Endothelial cell of umbilical vein (primary cell): ENCODE measurements at regions not wholly inside any gene's neighbourhood (a gene's known extent, or its start where the extent isn't known, plus 50 kb on each side); places are given as distances from the start of the nearest gene placed in this dataset.

Experiments
- BruUV-seq: library from RNA; stranded (reverse); fragments of 400-500 nt; replicated peaks from 2 replicates; lab custom pipeline; 2021; lab: Mats Ljungman, UMichigan
- CTCF ChIA-PET: fragments of 300-600, 350-600 bp; sonication (Branson Sonifier 250); formaldehyde crosslinking; loops from one replicate; lab custom pipeline; 2021; ENCODE audit warnings: antibody characterized with exemption, inconsistent platforms; lab: Charles Lee
- POLR2A ChIA-PET: fragments of 300-600, 350-600 bp; sonication (Branson Sonifier 250); formaldehyde crosslinking; loops from one replicate; lab custom pipeline; 2021; ENCODE audit warnings: antibody characterized with exemption, inconsistent platforms; lab: Charles Lee
- DNase-seq: peaks from one replicate; pipeline ENCODE4 v3.0.0-alpha.2; 2011; ENCODE audit warnings: low read depth, low spot score
- FAIRE-seq: peaks from 2 replicates; lab custom pipeline; 2011; peaks lifted over from hg19 to GRCh38; lab: Jason Lieb, UNC
- H2AFZ ChIP-seq: 2 replicates; pipeline ENCODE4 v1.6.0; 2012; ENCODE audit warnings: low read depth, low read length, control low read depth, inconsistent platforms
- H3K27ac ChIP-seq: 2 replicates; pipeline ENCODE4 v1.5.1; 2011; ENCODE audit warnings: low read depth, mild to moderate bottlenecking, control low read depth, low read length, moderate library complexity; ENCODE audit not compliant: insufficient read depth
- H3K27me3 ChIP-seq, 2 experiments: 2 replicates each; pipeline versions ENCODE4 v1.6.0 to v1.6.1; 2011; ENCODE audit warnings: low read length in 2 of 2, mixed read lengths in 1 of 2; ENCODE audit not compliant: control insufficient read depth in 2 of 2, insufficient read depth in 2 of 2
- H3K36me3 ChIP-seq, 2 experiments: 2 replicates in 1 of 2; 3 replicates in 1 of 2; pipeline ENCODE4 v1.5.1; 2011; ENCODE audit warnings: low read length in 2 of 2, mild to moderate bottlenecking in 1 of 2, moderate library complexity in 1 of 2; ENCODE audit not compliant: control insufficient read depth in 2 of 2, insufficient read depth in 2 of 2; ENCODE audit errors: extremely low read depth in 1 of 2
- H3K4me1 ChIP-seq: 3 replicates; pipeline ENCODE4 v1.5.1; 2011; ENCODE audit warnings: mild to moderate bottlenecking, low read length; ENCODE audit not compliant: control insufficient read depth, insufficient read depth; ENCODE audit errors: extremely low read depth
- H3K4me2 ChIP-seq: 2 replicates; pipeline ENCODE4 v1.6.1; 2011; ENCODE audit warnings: low read length, control low read depth, mixed read lengths; ENCODE audit not compliant: insufficient read depth
- H3K4me3 ChIP-seq, 3 experiments: fragments of 200-600 bp in 1 of 3; sonication (generic), shearing (Covaris generic) in 1 of 3; replicated peaks in 1 of 3; 2 replicates each; pipeline ENCODE4 v1.5.1; 2011 to 2016; ENCODE audit warnings: control low read depth in 3 of 3, low read length in 3 of 3, mild to moderate bottlenecking in 2 of 3, inconsistent platforms in 1 of 3, low read depth in 1 of 3, moderate library complexity in 1 of 3; ENCODE audit not compliant: insufficient read depth in 1 of 3
- H3K79me2 ChIP-seq: 2 replicates; pipeline ENCODE4 v1.6.0; 2012; ENCODE audit warnings: low read length, inconsistent platforms; ENCODE audit not compliant: control insufficient read depth, insufficient read depth
- H3K9ac ChIP-seq: replicated peaks from 2 replicates; pipeline ENCODE3; 2011; ENCODE audit warnings: low read length, control low read depth; ENCODE audit not compliant: insufficient read depth; ENCODE audit errors: extremely low read depth
- H3K9me1 ChIP-seq: replicated peaks from 3 replicates; pipeline ENCODE4 v1.6.0; 2011; ENCODE audit warnings: mild to moderate bottlenecking, low read length; ENCODE audit not compliant: control insufficient read depth, insufficient read depth; ENCODE audit errors: extremely low read depth
- H3K9me3 ChIP-seq: replicated peaks from 2 replicates; pipeline ENCODE4 v1.5.1; 2012; ENCODE audit warnings: low read length, inconsistent platforms; ENCODE audit not compliant: control insufficient read depth, insufficient read depth
- H4K20me1 ChIP-seq: replicated peaks from 2 replicates; pipeline ENCODE3; 2011; ENCODE audit warnings: mild to moderate bottlenecking, low read length; ENCODE audit not compliant: control insufficient read depth, insufficient read depth; ENCODE audit errors: extremely low read depth
- EZH2 ChIP-seq: IDR thresholded peaks from 2 replicates; pipeline ENCODE4 v1.6.1; 2012; ENCODE audit warnings: borderline replicate concordance, low read depth, mild to moderate bottlenecking, moderate library complexity, low read length, inconsistent platforms; ENCODE audit not compliant: severe bottlenecking
- FOS ChIP-seq: IDR thresholded peaks from 2 replicates; pipeline ENCODE4 v1.6.1; 2011; ENCODE audit warnings: mild to moderate bottlenecking, low read length, moderate library complexity, borderline replicate concordance; ENCODE audit not compliant: insufficient read depth
- GATA2 ChIP-seq: IDR thresholded peaks from 2 replicates; pipeline ENCODE4 v1.7.0; 2011; ENCODE audit warnings: low read depth, mild to moderate bottlenecking, moderate library complexity, mixed read lengths, low read length; ENCODE audit not compliant: insufficient read length, insufficient read depth
- JUN ChIP-seq: IDR thresholded peaks from 2 replicates; pipeline ENCODE4 v1.6.1; 2011; ENCODE audit warnings: borderline replicate concordance, low read depth; ENCODE audit not compliant: insufficient read length, insufficient read depth
- MAX ChIP-seq: IDR thresholded peaks from 2 replicates; pipeline ENCODE4 v1.6.1; 2011; ENCODE audit not compliant: insufficient read depth, insufficient read length
- MYC ChIP-seq: IDR thresholded peaks from one replicate; pipeline ENCODE4 v1.6.1; 2011; ENCODE audit warnings: mild to moderate bottlenecking, low read depth, low read length
- POLR2A ChIP-seq: IDR thresholded peaks from 2 replicates; pipeline ENCODE4 v1.6.1; 2012; ENCODE audit warnings: low read depth, mild to moderate bottlenecking, control low read depth, low read length
- POLR2AphosphoS5 ChIP-seq: IDR thresholded peaks from 2 replicates; pipeline ENCODE4 v1.6.1; 2012; ENCODE audit warnings: low read depth, mild to moderate bottlenecking, control low read depth, low read length, moderate library complexity; ENCODE audit not compliant: insufficient read depth
- dilution Hi-C: fragments of 300-500 bp; cut with MboI; formaldehyde crosslinking; loops from one replicate; pipeline ENCODE4 v1.15.0; 2019; ENCODE audit warnings: low sequenced_read_pairs; ENCODE audit not compliant: extremely low pct_ligation_motif_present
- intact Hi-C: fragments of 100-400 bp; cut with micrococcal nuclease; formaldehyde crosslinking; loops from one replicate; pipeline ENCODE4 v1.10.0; 2022
- TF ChIP-seq, protein P1 (sequence below), 2 donors: IDR thresholded peaks; 1 replicate in 1 of 2; 2 replicates in 1 of 2; pipeline ENCODE4 v1.5.1; 2011; ENCODE audit warnings: low read length in 2 of 2, mild to moderate bottlenecking in 2 of 2, moderate library complexity in 2 of 2, control low read depth in 1 of 2, inconsistent platforms in 1 of 2, low read depth in 1 of 2; ENCODE audit not compliant: insufficient read depth in 1 of 2; ENCODE audit errors: extremely low read depth in 1 of 2

DNA sequence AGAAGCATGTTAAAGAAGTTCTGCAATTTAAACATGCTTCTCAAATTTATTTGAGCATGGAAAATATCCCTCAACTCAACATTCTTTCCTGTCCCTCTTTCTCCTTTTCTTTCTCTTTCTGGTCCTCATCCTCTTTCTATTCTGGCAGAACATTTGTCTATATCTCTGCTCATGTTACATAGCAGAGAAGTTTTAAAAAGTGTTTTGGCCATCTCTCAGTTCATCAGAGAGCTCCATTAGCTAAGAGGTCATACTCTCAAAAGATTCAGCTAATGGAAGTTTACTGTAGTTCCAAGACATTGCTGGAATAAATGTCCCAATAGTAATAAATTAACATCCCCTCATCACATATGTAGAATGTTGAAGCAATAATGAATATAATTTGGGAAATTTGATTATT is 53.5 kb downstream of the XCL2 start:
- Histone ChIP-seq H2AFZ (no peak overlapping the region), H3K79me2 (no peaks in the 10 kb centered on the region), H3K36me3 (no peaks in the 10 kb centered on the region), H3K27me3 (no peaks in the 10 kb centered on the region), H3K4me2 (no peak overlapping the region), H3K9me1 (no peaks in the 10 kb centered on the region), H3K4me1 (no peaks in the 10 kb centered on the region), H3K9ac (no peak overlapping the region), H4K20me1 (no peaks in the 10 kb centered on the region), H3K4me3 (no peak overlapping the region), H3K27ac (no peak overlapping the region), H3K9me3 (no peaks in the 10 kb centered on the region)
- BruUV-seq = no TSS peak
- ChIA-PET CTCF (no interaction called here), POLR2A (no interaction called here)
- FAIRE-seq (no peak), DNase-seq (no peak)
- dilution Hi-C loops (no loop called here), intact Hi-C loops (no loop called here)
- TF ChIP-seq MAX = no peak
- TF ChIP-seq FOS = no peak
- TF ChIP-seq JUN = no peak
- no peak for TF ChIP-seq MYC
- TF ChIP-seq POLR2AphosphoS5 = no peak
- no peak for TF ChIP-seq GATA2
- TF ChIP-seq, protein P1, sequence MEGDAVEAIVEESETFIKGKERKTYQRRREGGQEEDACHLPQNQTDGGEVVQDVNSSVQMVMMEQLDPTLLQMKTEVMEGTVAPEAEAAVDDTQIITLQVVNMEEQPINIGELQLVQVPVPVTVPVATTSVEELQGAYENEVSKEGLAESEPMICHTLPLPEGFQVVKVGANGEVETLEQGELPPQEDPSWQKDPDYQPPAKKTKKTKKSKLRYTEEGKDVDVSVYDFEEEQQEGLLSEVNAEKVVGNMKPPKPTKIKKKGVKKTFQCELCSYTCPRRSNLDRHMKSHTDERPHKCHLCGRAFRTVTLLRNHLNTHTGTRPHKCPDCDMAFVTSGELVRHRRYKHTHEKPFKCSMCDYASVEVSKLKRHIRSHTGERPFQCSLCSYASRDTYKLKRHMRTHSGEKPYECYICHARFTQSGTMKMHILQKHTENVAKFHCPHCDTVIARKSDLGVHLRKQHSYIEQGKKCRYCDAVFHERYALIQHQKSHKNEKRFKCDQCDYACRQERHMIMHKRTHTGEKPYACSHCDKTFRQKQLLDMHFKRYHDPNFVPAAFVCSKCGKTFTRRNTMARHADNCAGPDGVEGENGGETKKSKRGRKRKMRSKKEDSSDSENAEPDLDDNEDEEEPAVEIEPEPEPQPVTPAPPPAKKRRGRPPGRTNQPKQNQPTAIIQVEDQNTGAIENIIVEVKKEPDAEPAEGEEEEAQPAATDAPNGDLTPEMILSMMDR (IDR thresholded peaks at IDR 0.05; ENCODE audit: extremely low read depth in 1 of 2, insufficient read depth in 1 of 2, low read depth in 1 of 2, low read length in 2 of 2) = no peak
- TF ChIP-seq POLR2A = no peak
- TF ChIP-seq EZH2 = no peak
